ENCODE measurements at regions not wholly inside any gene's neighbourhood (a gene's known extent, or its start where the extent isn't known, plus 50 kb on each side); places are given as distances from the start of the nearest gene placed in this dataset.

GRCh38 chr5:174220417-174220816 lies 174.9 kb downstream of the NSG2 start:
- TF ChIP-seq CTCF (IDR thresholded peaks at IDR 0.05; ENCODE audit: poor library complexity) (no peak), EZH2 (IDR thresholded peaks at IDR 0.05; ENCODE audit: borderline replicate concordance) (no peak), EZH2phosphoT487 (IDR thresholded peaks at IDR 0.05; ENCODE audit: low read depth, severe bottlenecking, unreplicated experiment) (no peak)
- WGBS (ENCODE audit: low lambda C conversion rate, missing lambda C conversion rate), result 87% methylated on average over 5 of the region's 5 CpGs

DNA sequence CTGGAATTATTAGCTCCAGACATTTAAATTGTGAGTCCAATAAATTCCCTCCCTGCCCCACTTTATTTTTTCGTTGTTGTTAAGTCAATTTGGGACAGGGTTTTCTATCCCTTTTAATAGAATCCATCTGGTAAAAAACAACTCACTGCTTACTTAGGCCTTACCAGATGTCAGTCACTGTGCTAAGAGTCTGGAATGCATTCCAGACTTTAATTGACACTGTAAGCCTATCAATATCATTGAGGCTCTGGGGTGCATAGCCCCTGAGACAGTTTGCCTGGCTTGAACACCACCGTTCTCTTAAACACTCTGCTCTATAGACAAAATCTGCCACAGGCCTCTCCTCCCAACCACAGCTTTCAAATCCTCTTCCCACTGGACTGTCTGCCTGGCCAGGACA lies 175.9 kb downstream of the NSG2 start:
- 47% methylated on average over 2 of the region's 2 CpGs for WGBS (ENCODE audit: low lambda C conversion rate, missing lambda C conversion rate)

More at GRCh38 chr5:174220417-174220816, 174.9 kb downstream of the NSG2 start:
- Histone ChIP-seq H3K4me2 (no peak overlapping the region), H3K27me3 (no peaks in the 10 kb centered on the region), H3K36me3 (replicated peaks; ENCODE audit: insufficient read depth, low read depth) (no peaks in the 10 kb centered on the region), H3K79me2 (no peaks in the 10 kb centered on the region), H3K9me3 (ENCODE audit: low read depth) (no peaks in the 10 kb centered on the region), H3K9me2 (replicated peaks; ENCODE audit: insufficient read depth) (no peaks in the 10 kb centered on the region), H4K20me1 (ENCODE audit: insufficient read depth, poor library complexity, severe bottlenecking) (no peaks in the 10 kb centered on the region), H3K4me3 (no peak overlapping the region), H3K4me1 (ENCODE audit: insufficient read depth) (no peaks in the 10 kb centered on the region), H3K27ac (no peak overlapping the region), H2AFZ (no peak overlapping the region)
- no peak for DNase-seq (ENCODE audit: low spot score)

DNA sequence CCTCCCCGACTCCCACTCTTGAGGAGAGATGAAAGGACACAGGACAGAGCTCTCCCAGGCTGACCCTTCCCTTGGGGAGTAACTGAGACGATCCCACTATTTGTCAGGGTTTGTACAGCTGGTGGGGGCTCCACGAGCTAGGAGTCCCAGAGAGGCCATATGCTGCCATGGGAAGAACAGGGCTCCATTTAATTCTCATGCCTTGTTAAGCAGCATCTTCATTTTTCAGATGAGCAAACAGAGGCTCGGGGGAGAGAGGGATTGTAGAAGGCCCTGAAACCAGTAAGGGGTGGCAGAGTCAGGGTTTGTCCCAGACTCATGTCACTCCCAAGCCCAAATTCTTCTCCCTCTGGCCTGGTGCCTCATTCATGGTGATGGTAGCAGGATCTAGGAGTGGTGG lies 176.4 kb downstream of the NSG2 start:
- no peaks in the 10 kb centered on the region for H3K27me3 ChIP-seq
- no peak overlapping the region for H2AFZ ChIP-seq
- no peaks in the 10 kb centered on the region for H4K20me1 ChIP-seq (ENCODE audit: insufficient read depth, poor library complexity, severe bottlenecking)
- H3K79me2 ChIP-seq, result no peaks in the 10 kb centered on the region
- no peak overlapping the region for H3K27ac ChIP-seq
- 90% methylated on average over 4 of the region's 4 CpGs for WGBS (ENCODE audit: low lambda C conversion rate, missing lambda C conversion rate)
- H3K9me3 ChIP-seq (ENCODE audit: low read depth), result no peaks in the 10 kb centered on the region
- H3K4me1 ChIP-seq (ENCODE audit: insufficient read depth), result no peaks in the 10 kb centered on the region
- no peak for DNase-seq (ENCODE audit: low spot score)
- H3K36me3 ChIP-seq (replicated peaks; ENCODE audit: insufficient read depth, low read depth), result no peaks in the 10 kb centered on the region
- TF ChIP-seq EZH2phosphoT487 (IDR thresholded peaks at IDR 0.05; ENCODE audit: low read depth, severe bottlenecking, unreplicated experiment) (no peak), EZH2 (IDR thresholded peaks at IDR 0.05; ENCODE audit: borderline replicate concordance) (no peak), CTCF (IDR thresholded peaks at IDR 0.05; ENCODE audit: poor library complexity) (no peak)
- no peaks in the 10 kb centered on the region for H3K9me2 ChIP-seq (replicated peaks; ENCODE audit: insufficient read depth)
- no peak overlapping the region for H3K4me2 ChIP-seq
- H3K4me3 ChIP-seq, result no peak overlapping the region

More for the DNA sequence above, 175.9 kb downstream of the NSG2 start:
- Histone ChIP-seq H2AFZ (no peak overlapping the region), H3K4me2 (no peak overlapping the region), H3K4me1 (ENCODE audit: insufficient read depth) (no peaks in the 10 kb centered on the region), H3K36me3 (replicated peaks; ENCODE audit: insufficient read depth, low read depth) (no peaks in the 10 kb centered on the region), H4K20me1 (ENCODE audit: insufficient read depth, poor library complexity, severe bottlenecking) (no peaks in the 10 kb centered on the region), H3K9me2 (replicated peaks; ENCODE audit: insufficient read depth) (no peaks in the 10 kb centered on the region), H3K27me3 (no peaks in the 10 kb centered on the region), H3K79me2 (no peaks in the 10 kb centered on the region), H3K9me3 (ENCODE audit: low read depth) (no peaks in the 10 kb centered on the region), H3K4me3 (no peak overlapping the region), H3K27ac (no peak overlapping the region)
- TF ChIP-seq CTCF (IDR thresholded peaks at IDR 0.05; ENCODE audit: poor library complexity) (no peak), EZH2 (IDR thresholded peaks at IDR 0.05; ENCODE audit: borderline replicate concordance) (no peak), EZH2phosphoT487 (IDR thresholded peaks at IDR 0.05; ENCODE audit: low read depth, severe bottlenecking, unreplicated experiment) (no peak)
- DNase-seq (ENCODE audit: low spot score), result no peak

DNA sequence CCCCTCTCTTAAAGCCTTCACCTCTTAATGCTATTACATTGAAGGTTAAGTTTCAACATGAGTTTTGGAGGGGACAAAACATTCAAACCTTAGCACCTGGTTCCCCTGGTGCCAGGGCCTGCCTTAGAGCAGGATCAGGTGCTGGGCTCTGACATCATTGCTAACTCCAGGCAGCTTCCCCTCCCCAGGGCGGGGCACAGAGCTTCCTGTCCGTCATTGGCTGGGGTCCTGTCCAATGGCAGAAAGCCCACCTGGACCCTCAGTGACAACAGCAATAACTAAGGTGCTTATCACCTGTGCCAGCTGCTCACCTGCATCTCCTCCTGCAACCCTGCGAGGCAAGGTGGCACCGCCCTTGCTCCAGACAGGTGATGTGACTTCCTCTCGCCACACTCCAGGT lies 177.4 kb downstream of the NSG2 start:
- TF ChIP-seq CTCF (IDR thresholded peaks at IDR 0.05; ENCODE audit: poor library complexity) (no peak), EZH2 (IDR thresholded peaks at IDR 0.05; ENCODE audit: borderline replicate concordance) (no peak), EZH2phosphoT487 (IDR thresholded peaks at IDR 0.05; ENCODE audit: low read depth, severe bottlenecking, unreplicated experiment) (no peak)
- Histone ChIP-seq H3K4me2 (no peak overlapping the region), H4K20me1 (ENCODE audit: insufficient read depth, poor library complexity, severe bottlenecking) (no peaks in the 10 kb centered on the region), H3K9me3 (ENCODE audit: low read depth) (no peaks in the 10 kb centered on the region), H3K4me3 (no peak overlapping the region), H3K27me3 (no peaks in the 10 kb centered on the region), H3K27ac (no peak overlapping the region), H3K36me3 (replicated peaks; ENCODE audit: insufficient read depth, low read depth) (no peaks in the 10 kb centered on the region), H3K9me2 (replicated peaks; ENCODE audit: insufficient read depth) (no peaks in the 10 kb centered on the region), H3K4me1 (ENCODE audit: insufficient read depth) (no peaks in the 10 kb centered on the region), H2AFZ (no peak overlapping the region), H3K79me2 (no peaks in the 10 kb centered on the region)
- 93% methylated on average over 5 of the region's 5 CpGs for WGBS (ENCODE audit: low lambda C conversion rate, missing lambda C conversion rate)
- DNase-seq (ENCODE audit: low spot score), result no peak
